SU-DHL-6 (cell line): ENCODE measurements at regions not wholly inside any gene's neighbourhood (a gene's known extent, or its start where the extent isn't known, plus 50 kb on each side); places are given as distances from the start of the nearest gene placed in this dataset.

Experiments
- EZH2phosphoT487 ChIP-seq: fragments of 200-600 bp; sonication (generic), shearing (Covaris generic); conservative IDR thresholded peaks from 2 replicates; pipeline ENCODE4 v1.6.1; 2018; ENCODE audit warnings: mild to moderate bottlenecking, antibody characterized with exemption, low read length, moderate library complexity, mixed read lengths
- TF ChIP-seq, protein P1 (sequence below): fragments of 200-600 bp; sonication (generic); IDR thresholded peaks from one replicate; pipeline ENCODE4 v1.5.1; 2017; ENCODE audit warnings: antibody characterized with exemption, mild to moderate bottlenecking, low read length, moderate library complexity; ENCODE audit not compliant: insufficient read depth, poor library complexity, severe bottlenecking

DNA sequence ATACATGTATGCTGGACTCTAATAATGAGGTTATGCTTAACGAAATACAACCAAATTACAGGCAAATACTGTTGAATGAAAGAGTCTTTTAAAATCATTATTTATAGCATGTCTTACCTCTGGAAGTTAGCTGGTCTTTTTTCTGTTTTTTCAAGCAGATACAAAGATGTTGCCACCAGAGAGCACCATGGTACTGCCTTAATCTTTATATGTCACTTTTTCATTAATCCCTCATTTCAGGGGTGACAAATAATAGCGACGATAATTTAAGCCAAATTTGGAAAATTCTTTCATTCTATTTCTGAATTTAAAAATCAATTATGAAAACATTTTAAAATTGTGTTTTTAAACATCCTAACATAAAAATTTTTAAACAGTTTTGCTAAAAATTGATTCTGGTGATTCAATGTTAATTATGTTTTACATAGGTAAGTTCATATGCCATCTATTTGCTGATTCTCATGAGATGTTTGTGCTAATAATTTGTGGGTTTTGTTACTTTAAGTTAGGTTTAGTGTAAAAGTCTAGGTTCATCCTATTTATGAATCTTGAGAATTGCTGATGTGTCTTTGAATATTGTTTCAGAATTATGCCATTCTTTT is 379.3 kb upstream of the SGCG start:
- TF ChIP-seq, protein P1, sequence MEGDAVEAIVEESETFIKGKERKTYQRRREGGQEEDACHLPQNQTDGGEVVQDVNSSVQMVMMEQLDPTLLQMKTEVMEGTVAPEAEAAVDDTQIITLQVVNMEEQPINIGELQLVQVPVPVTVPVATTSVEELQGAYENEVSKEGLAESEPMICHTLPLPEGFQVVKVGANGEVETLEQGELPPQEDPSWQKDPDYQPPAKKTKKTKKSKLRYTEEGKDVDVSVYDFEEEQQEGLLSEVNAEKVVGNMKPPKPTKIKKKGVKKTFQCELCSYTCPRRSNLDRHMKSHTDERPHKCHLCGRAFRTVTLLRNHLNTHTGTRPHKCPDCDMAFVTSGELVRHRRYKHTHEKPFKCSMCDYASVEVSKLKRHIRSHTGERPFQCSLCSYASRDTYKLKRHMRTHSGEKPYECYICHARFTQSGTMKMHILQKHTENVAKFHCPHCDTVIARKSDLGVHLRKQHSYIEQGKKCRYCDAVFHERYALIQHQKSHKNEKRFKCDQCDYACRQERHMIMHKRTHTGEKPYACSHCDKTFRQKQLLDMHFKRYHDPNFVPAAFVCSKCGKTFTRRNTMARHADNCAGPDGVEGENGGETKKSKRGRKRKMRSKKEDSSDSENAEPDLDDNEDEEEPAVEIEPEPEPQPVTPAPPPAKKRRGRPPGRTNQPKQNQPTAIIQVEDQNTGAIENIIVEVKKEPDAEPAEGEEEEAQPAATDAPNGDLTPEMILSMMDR = peak; percentile 14
- no peak for TF ChIP-seq EZH2phosphoT487
